OCI-LY7 (cell line): ENCODE measurements at regions not wholly inside any gene's neighbourhood (a gene's known extent, or its start where the extent isn't known, plus 50 kb on each side); places are given as distances from the start of the nearest gene placed in this dataset.

Source experiments
- BruUV-seq: library from RNA; stranded (reverse); fragments of 400-500 nt; replicated peaks from 2 replicates; lab custom pipeline; 2021; lab: Mats Ljungman, UMichigan
- CTCF ChIA-PET: fragments of 300-600 bp; sonication (Branson Sonifier 250); formaldehyde crosslinking; loops from one replicate; lab custom pipeline; 2022; ENCODE audit warnings: antibody characterized with exemption; ENCODE audit not compliant: unreplicated experiment; lab: Charles Lee
- POLR2A ChIA-PET: fragments of 300-600 bp; sonication (Branson Sonifier 250); formaldehyde crosslinking; loops from one replicate; lab custom pipeline; 2022; ENCODE audit warnings: antibody characterized with exemption; lab: Charles Lee
- DNase-seq: peaks from one replicate; pipeline ENCODE4 v3.0.0-alpha.2; 2015; ENCODE audit warnings: low spot score
- H2AFZ ChIP-seq: fragments of 200-600 bp; sonication (generic), shearing (Covaris generic); 2 replicates; pipeline ENCODE4 v1.6.1; 2014; ENCODE audit warnings: mild to moderate bottlenecking, antibody characterized with exemption, low read length, moderate library complexity
- H3K27ac ChIP-seq: fragments of 200-600 bp; sonication (generic); 2 replicates; pipeline ENCODE4 v1.5.1; 2014; ENCODE audit warnings: mixed run types, low read depth, mild to moderate bottlenecking, moderate library complexity, low read length, inconsistent platforms; ENCODE audit not compliant: poor library complexity, severe bottlenecking
- H3K36me3 ChIP-seq: fragments of 200-600 bp; sonication (generic); 2 replicates; pipeline ENCODE4 v1.6.1; 2014; ENCODE audit warnings: mild to moderate bottlenecking, antibody characterized with exemption, low read length, moderate library complexity, mixed read lengths; ENCODE audit not compliant: insufficient read depth
- H3K4me1 ChIP-seq: fragments of 200-600 bp; sonication (generic); 2 replicates; pipeline ENCODE4 v1.5.1; 2014; ENCODE audit warnings: mild to moderate bottlenecking, low read length; ENCODE audit not compliant: insufficient read depth, poor library complexity, severe bottlenecking
- H3K4me2 ChIP-seq: fragments of 200-600 bp; sonication (generic); 2 replicates; pipeline ENCODE4 v1.6.1; 2014; ENCODE audit warnings: mild to moderate bottlenecking, low read length
- H3K4me3 ChIP-seq: fragments of 200-600 bp; sonication (generic); 2 replicates; pipeline ENCODE4 v1.5.1; 2014; ENCODE audit warnings: mild to moderate bottlenecking, low read depth, low read length; ENCODE audit not compliant: poor library complexity, severe bottlenecking
- H3K79me2 ChIP-seq: fragments of 200-600 bp; sonication (generic); 2 replicates; pipeline ENCODE4 v1.6.1; 2016; ENCODE audit warnings: low read depth, mild to moderate bottlenecking, low read length, moderate library complexity, mixed read lengths; ENCODE audit not compliant: insufficient read depth
- H3K9me2 ChIP-seq: fragments of 200-600 bp; sonication (generic); 2 replicates; pipeline ENCODE4 v1.6.1; 2016; ENCODE audit warnings: mild to moderate bottlenecking, low read length, mixed read lengths; ENCODE audit not compliant: insufficient read depth
- H3K9me3 ChIP-seq: fragments of 200-600 bp; sonication (generic); 2 replicates; pipeline ENCODE4 v1.6.1; 2014; ENCODE audit warnings: mild to moderate bottlenecking, mixed run types, low read length, mixed read lengths
- H4K20me1 ChIP-seq: fragments of 200-600 bp; sonication (generic); 2 replicates; pipeline ENCODE4 v1.6.1; 2014; ENCODE audit warnings: mild to moderate bottlenecking, antibody characterized with exemption, low read length, moderate library complexity, mixed read lengths; ENCODE audit not compliant: insufficient read depth
- CTCF ChIP-seq: fragments of 200-600 bp; sonication (generic); conservative IDR thresholded peaks from 2 replicates; pipeline ENCODE4 v1.5.1; 2014; ENCODE audit warnings: mild to moderate bottlenecking, antibody characterized with exemption, low read length, moderate library complexity, mixed read lengths
- EZH2phosphoT487 ChIP-seq: fragments of 200-600 bp; sonication (generic); IDR thresholded peaks from 2 replicates; pipeline ENCODE4 v1.6.1; 2018; ENCODE audit warnings: low read depth, borderline replicate concordance, mild to moderate bottlenecking, mixed run types, antibody characterized with exemption, low read length, moderate library complexity, mixed read lengths
- intact Hi-C: fragments of 100-400 bp; cut with micrococcal nuclease; formaldehyde crosslinking; loops from one replicate; pipeline ENCODE4 v1.10.0; 2022; ENCODE audit not compliant: unreplicated experiment

GRCh38 chr12:47604221-47604873 lies 101.5 kb downstream of the RPAP3 start:
- Histone ChIP-seq H3K4me3 (no peak overlapping the region), H3K9me3 (peaks cover 12% of the 10 kb centered on the region), H3K36me3 (no peaks in the 10 kb centered on the region), H3K9me2 (no peaks in the 10 kb centered on the region), H3K4me1 (no peaks in the 10 kb centered on the region), H3K4me2 (no peak overlapping the region), H4K20me1 (no peaks in the 10 kb centered on the region), H2AFZ (no peak overlapping the region), H3K27ac (no peak overlapping the region), H3K79me2 (no peaks in the 10 kb centered on the region)
- CTCF ChIA-PET = interaction anchor here (0.6 kb wide), 1 partner anchor 121 kb away, joined by 3 read pairs; the partner anchor contains the start of gene ENDOU
- no peak for DNase-seq
- no TSS peak for BruUV-seq
- intact Hi-C loops = no loop called here
- TF ChIP-seq CTCF (no peak), EZH2phosphoT487 (no peak)
- POLR2A ChIA-PET = interaction anchor here (0.6 to 1.7 kb wide), 2 partner anchors 11 to 364 kb away, joined by 4 to 5 read pairs; no protein-coding TSS in a partner anchor

GRCh38 chr12:47602949-47603558 lies 102.8 kb downstream of the RPAP3 start:
- Histone ChIP-seq H3K9me3 (peaks cover 5% of the 10 kb centered on the region; the same call in 1 of the 2 replicates), H3K4me1 (no peaks in the 10 kb centered on the region), H2AFZ (no peak overlapping the region), H3K27ac (no peak overlapping the region), H4K20me1 (no peaks in the 10 kb centered on the region), H3K4me3 (no peak overlapping the region), H3K9me2 (no peaks in the 10 kb centered on the region), H3K79me2 (no peaks in the 10 kb centered on the region), H3K36me3 (no peaks in the 10 kb centered on the region), H3K4me2 (no peak overlapping the region)
- no peak for DNase-seq
- ChIA-PET POLR2A (interaction anchor here (0.7 to 1.7 kb wide), 3 partner anchors 10 to 1140 kb away, joined by 3 to 4 read pairs (median 3); no protein-coding TSS in a partner anchor), CTCF (no interaction called here)
- TF ChIP-seq EZH2phosphoT487 = no peak
- TF ChIP-seq CTCF = no peak
- no TSS peak for BruUV-seq
- intact Hi-C loops = no loop called here

- Histone ChIP-seq H2AFZ (no peak overlapping the region), H3K4me2 (no peak overlapping the region), H3K36me3 (no peaks in the 10 kb centered on the region), H4K20me1 (no peaks in the 10 kb centered on the region), H3K79me2 (no peaks in the 10 kb centered on the region), H3K27ac (no peak overlapping the region), H3K9me2 (no peaks in the 10 kb centered on the region), H3K4me1 (no peaks in the 10 kb centered on the region), H3K4me3 (no peak overlapping the region), H3K9me3 (no peaks in the 10 kb centered on the region)
- BruUV-seq = no TSS peak
- no peak for DNase-seq
- CTCF ChIA-PET = no interaction called here
- TF ChIP-seq CTCF (no peak), EZH2phosphoT487 (no peak)
- intact Hi-C loops = no loop called here
- POLR2A ChIA-PET = no interaction called here
Measured at GRCh38 chr12:47602325-47602724, 103.5 kb downstream of the RPAP3 start.
